ENCODE measurements at regions not wholly inside any gene's neighbourhood (a gene's known extent, or its start where the extent isn't known, plus 50 kb on each side); places are given as distances from the start of the nearest gene placed in this dataset.

- no peak for TF ChIP-seq YY1 (IDR thresholded peaks at IDR 0.05; ENCODE audit: low read depth)
- TF ChIP-seq, protein P1, sequence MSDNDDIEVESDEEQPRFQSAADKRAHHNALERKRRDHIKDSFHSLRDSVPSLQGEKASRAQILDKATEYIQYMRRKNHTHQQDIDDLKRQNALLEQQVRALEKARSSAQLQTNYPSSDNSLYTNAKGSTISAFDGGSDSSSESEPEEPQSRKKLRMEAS (IDR thresholded peaks at IDR 0.05) = no peak
- no peak for TF ChIP-seq TEAD4 (IDR thresholded peaks at IDR 0.05)
- no peak for TF ChIP-seq EP300 (IDR thresholded peaks at IDR 0.05; ENCODE audit: borderline replicate concordance)
- TF ChIP-seq CEBPB (IDR thresholded peaks at IDR 0.05) = no peak
- no peak for TF ChIP-seq REST (IDR thresholded peaks at IDR 0.05; ENCODE audit: low read depth)
- no peak for TF ChIP-seq TAF1 (IDR thresholded peaks at IDR 0.05; ENCODE audit: low read depth)
- TF ChIP-seq USF1 (IDR thresholded peaks at IDR 0.05) = no peak
- TF ChIP-seq ZBTB7A (IDR thresholded peaks at IDR 0.05; ENCODE audit: low read depth) = no peak
- no peak for TF ChIP-seq CREB1 (IDR thresholded peaks at IDR 0.05; ENCODE audit: low read depth)
- TF ChIP-seq RAD21 (IDR thresholded peaks at IDR 0.05; ENCODE audit: low read depth) = no peak
These were observed 247.2 kb downstream of the CEMIP2 start for GRCh38 chr9:71521132-71521531.

All from Ishikawa (cell line).